ENCODE measurements at regions not wholly inside any gene's neighbourhood (a gene's known extent, or its start where the extent isn't known, plus 50 kb on each side); places are given as distances from the start of the nearest gene placed in this dataset.
A peak's percentile ranks its signal among the peaks of the same experiment; 100 is the strongest.

DNA sequence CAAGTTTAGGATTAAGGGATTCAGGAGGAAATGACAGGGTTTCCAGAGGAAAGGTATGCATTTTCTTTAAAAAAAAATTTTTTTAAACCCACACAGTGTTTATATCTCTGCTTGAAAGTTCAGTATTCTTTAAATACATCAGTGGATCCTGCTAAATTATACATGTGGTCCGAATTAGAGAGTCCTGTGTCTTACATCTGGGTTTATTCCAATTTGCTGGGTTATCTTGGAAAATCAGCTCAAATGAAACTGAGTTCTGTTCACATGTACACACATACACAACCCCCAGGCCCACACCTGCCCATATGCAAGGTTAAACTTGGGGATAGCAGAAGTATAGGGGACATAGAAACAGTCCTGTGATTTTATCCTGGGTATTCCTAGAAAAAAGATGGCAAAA, 493.7 kb downstream of the ZNF608 start:
- no peak for DNase-seq

DNA sequence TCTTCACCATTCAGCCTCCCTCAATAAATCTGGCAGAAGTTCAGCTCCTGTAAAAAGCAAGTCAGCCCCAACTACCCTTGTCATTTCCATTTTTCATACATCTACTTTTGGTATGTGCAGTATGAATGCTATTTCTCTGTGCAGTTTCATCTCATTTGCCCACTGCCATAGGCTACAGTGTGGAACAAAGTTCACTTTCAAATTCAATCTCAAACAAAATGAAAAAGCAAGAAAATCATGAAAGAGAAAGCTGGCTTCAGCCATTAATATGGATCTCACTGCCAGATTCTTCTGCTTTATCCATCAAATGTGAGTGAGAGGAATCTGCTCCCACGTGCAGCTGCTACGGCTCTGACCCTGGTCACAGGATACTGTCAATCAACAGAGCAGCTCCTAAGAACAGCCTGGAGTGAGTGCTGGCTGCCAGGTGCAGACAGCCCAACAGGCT, 494.2 kb downstream of the ZNF608 start:
- peak; percentile 57 for DNase-seq

DNA sequence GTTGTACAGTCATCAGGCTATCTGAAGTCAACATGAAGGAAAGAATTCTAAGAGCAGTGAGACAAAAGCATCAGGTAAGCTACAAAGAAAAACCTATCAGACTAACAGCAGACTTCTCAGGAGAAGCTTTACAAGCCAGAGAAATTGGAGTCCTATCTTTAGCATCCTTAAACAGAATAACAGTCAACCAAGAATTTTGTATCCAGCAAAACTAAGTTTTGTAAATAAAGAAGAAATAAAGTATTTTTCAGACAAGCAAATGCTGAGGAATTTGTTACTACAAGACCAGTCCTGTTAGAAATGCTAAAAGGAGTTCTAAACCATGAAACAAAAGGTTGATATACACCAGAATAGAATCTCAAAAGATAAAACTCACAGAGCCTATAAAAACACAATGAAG, 501.2 kb downstream of the ZNF608 start:
- DNase-seq, result no peak

- DNase-seq, result no peak
Observed at GRCh38 chr5:124240732-124241131, 505.7 kb downstream of the ZNF608 start.

DNA sequence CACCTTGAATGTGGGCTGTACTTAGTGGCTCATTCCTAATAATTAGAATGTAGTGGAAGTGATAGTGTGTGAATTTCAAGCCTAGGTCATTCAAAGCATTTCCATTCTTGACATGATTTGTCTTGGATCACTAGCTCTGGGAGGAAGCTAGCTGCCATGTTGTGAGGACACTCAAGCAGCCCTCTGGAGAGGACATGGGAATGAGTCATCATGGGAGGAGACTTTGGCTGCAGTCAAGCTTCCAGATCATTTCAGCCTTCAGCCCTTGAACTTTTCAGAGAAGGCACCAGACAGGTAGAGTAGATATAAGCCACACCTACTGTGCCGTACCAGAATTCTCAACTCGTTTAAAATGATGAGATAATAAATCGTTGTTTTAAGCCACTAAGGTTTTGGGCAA, 506.9 kb downstream of the ZNF608 start:
- DNase-seq, result no peak

GRCh38 chr5:124238350-124238749, 508.1 kb downstream of the ZNF608 start:
- no peak for DNase-seq

GRCh38 chr5:124237206-124237695, 509.2 kb downstream of the ZNF608 start:
- DNase-seq, result no peak

GRCh38 chr5:124236361-124237205, 509.9 kb downstream of the ZNF608 start:
- no peak for DNase-seq

- DNase-seq, result no peak
Observed at GRCh38 chr5:124235576-124235975, 510.9 kb downstream of the ZNF608 start.

DNA sequence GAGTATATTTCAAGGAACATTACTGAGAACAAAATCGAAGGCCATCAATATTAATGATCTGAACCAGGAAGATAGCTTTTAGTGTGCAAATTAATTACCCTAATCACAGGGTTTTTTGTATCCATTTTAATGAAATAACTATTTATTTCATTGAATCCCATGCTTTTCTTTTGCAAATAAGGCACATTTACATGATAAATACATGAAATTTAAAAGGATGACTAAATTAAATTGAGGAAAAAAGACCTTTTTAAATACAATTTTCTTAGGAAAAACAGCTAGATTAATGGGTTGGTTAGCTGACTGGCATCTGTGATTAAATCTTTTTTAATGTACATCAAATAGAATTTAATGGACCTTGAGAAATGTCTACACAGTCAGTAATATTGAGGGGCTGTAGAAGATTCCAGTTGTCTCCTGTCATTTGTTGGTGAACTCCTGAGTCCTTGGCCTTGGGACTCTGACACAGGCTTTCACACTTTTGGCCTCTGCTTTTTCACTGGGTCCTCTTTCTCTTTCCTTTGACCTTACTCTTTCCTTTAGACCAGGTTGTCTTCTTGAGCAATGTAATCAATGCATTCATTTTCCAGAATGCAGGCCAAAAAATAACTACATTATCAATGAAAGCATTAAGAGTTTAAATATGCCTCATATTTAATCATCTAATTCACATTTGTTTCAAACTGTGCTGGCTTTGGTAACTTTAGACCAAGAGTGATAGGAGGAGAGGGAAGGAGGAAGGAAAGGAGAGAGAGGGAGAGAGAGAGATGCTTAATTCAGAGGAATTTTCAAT, 511.5 kb downstream of the ZNF608 start:
- DNase-seq, result no peak

DNA sequence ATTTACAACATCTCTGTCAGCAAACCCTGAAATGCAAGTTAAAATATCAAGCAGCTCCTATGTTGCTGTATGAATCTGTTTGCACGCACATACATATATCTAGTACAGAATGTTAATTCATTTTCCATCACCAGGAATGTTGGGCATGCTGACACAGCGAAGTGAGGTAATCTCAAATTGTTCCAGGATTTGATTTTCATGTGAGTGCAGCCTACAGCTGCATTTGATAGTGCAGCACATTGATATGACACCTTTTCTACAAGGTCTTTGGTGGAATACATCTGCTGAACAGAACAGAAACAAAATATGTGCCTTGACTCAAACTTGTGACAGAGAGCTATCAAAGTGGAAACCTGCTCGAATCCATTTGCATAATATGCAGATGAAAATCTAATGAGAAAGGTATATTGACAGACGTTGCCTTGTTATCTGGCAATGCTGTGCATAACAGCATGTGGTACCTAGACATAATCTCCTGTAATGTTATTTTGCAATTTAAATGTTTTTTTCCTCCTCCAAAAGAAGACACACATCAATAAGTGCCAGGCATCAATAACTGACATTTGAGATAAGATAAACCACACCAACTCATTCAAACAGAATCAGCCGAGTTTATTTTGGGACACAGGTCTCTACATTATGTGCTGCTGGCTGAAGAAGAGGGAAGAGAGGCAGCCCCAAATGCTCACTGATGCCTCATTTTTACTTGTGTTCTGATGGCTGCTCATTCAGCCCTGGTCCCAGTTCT, 512.2 kb downstream of the ZNF608 start:
- DNase-seq, result no peak

DNA sequence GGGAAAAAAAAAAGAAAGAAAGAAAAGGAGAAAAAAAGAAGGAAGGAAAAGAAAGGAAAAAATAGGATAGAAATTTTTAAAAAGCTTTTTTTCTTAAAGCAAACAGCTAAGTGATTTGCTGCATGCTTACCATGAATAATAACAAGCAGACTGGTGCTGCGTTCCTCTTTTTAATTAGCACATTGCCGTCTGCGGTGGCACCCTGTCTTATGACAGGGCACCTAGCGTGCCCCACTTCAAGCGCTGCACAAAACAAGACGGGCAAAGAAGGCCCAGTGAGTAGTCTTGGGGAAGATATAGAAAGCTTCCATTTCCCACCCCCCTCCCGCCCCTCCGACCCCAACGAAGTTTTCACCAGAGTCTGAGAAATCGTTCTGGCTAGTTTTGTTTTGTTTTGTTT, 513.9 kb downstream of the ZNF608 start:
- DNase-seq, result no peak

DNA sequence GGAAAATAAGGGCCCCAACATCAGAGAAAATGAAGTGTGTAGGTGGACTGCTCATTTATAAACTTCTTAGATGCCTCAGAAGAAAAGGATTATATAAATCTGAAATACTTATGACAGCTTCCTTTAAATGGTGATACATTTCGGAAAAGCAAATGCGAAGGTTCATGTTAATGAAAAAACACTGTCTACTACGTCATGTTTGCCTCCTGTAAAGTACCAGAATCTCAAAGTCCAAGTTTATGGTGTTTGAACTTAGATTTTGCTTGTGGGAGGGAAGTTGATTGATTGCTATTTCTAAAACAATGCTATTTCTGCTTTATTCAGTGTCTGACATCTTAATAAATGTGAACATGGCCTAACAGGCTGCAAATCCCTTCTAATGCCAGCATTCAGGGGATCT, 514.6 kb downstream of the ZNF608 start:
- no peak for DNase-seq

- no peak for DNase-seq
Observed at GRCh38 chr5:124231230-124231629, 515.2 kb downstream of the ZNF608 start.

DNA sequence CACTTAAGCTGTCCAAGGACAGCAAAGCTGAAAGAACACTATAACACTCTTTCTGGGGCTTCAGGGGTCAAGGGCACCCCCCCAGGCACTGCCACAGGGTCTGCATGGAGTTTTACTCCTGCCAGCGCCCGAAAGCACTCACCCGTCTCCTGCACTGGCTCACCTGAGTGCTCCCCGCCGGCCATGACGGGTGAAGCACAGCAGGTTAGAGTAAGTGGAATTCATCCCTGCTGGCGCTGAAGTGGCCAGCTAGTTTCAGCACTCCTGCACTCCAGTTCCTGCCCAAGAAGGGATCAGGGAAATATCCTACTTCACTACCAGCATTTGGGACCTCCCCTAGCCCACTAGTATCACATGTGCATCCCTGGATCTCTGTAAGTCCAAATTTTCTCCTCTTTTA, 516.0 kb downstream of the ZNF608 start:
- no peak for DNase-seq

DNA sequence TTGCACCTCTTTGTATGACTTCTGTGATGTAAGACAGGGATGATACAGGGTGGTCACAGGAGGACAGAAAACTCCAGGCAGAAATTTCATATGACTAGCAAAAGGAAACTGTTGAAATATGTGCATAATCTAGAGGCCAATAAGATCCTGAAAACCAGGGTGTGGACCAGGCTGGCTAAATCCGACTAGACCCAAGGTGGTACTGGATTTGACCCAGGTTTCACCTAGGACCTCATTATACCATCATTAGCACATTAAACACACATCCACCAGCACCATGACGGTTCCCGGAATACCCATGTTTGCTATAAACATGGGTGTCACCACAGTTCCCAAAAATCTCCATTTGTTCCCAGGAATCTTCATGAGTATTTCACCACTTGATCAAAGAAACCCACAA, 517.1 kb downstream of the ZNF608 start:
- DNase-seq, result no peak

DNA sequence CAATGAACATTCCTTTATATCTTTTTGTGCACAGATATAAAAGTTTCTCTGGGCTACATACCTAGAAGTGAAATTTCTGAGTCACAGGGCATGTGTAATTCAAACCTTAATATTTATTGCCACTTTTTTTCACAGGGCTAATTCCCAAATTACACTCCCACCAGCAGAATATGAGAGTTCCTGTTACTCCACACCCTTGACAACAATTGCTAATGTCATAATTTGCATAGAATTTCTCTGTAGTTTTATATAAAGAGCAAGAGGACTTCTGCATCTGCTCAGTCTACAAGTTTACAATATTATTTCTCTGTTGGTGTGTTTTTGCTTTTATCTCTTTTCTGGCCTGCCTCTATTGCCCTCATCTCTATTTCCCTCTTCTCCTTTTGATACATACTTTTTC, 518.5 kb downstream of the ZNF608 start:
- DNase-seq, result no peak

GRCh38 chr5:124220418-124220817, 526.0 kb downstream of the ZNF608 start:
- no peak for DNase-seq

DNA sequence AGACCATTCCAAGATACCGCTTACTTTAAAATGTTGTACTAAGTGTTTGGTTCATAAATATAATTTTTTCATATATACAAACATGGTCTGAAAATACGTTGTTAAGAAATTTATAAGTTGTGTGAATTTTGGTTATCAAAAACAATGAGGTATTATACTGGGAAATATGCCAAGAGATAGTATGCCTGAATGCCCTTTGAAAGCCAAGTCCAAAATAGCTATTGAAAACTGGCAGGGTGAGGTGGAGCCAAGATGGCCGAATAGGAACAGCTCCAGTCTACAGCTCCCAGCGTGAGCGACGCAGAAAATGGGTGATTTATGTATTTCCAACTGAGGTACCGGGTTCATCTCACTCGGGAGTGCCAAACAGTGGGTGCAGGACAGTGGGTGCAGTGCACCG, 533.5 kb downstream of the ZNF608 start:
- no peak for DNase-seq

GRCh38 chr5:124210111-124210910, 536.1 kb downstream of the ZNF608 start:
- DNase-seq, result no peak

- DNase-seq, result no peak
Observed at GRCh38 chr5:124207118-124207517, 539.3 kb downstream of the ZNF608 start.

GRCh38 chr5:124206540-124206939, 539.9 kb downstream of the ZNF608 start:
- no peak for DNase-seq

All from right forelimb (tissue), 1 donor.